ENCODE measurements at regions not wholly inside any gene's neighbourhood (a gene's known extent, or its start where the extent isn't known, plus 50 kb on each side); places are given as distances from the start of the nearest gene placed in this dataset.

- Histone ChIP-seq H3K4me2 (ENCODE audit: low read length) (no peak overlapping the region), H3K4me3 (ENCODE audit: low read depth, low read length) (no peak overlapping the region), H3K9me3 (ENCODE audit: control insufficient read depth, low read length) (no peaks in the 10 kb centered on the region), H2AFZ (no peak overlapping the region), H3K36me3 (ENCODE audit: control insufficient read depth, insufficient read depth, low read length) (no peaks in the 10 kb centered on the region), H3K27me3 (ENCODE audit: control insufficient read depth, insufficient read depth, low read length) (no peaks in the 10 kb centered on the region), H3K79me2 (no peaks in the 10 kb centered on the region), H3K27ac (no peak overlapping the region), H3K4me1 (no peaks in the 10 kb centered on the region), H3K9ac (no peak overlapping the region)
- no peak for TF ChIP-seq CTCF (IDR thresholded peaks at IDR 0.05)
These were observed 109.4 kb upstream of the TLL1 start for GRCh38 chr4:165763640-165764039.

DNA sequence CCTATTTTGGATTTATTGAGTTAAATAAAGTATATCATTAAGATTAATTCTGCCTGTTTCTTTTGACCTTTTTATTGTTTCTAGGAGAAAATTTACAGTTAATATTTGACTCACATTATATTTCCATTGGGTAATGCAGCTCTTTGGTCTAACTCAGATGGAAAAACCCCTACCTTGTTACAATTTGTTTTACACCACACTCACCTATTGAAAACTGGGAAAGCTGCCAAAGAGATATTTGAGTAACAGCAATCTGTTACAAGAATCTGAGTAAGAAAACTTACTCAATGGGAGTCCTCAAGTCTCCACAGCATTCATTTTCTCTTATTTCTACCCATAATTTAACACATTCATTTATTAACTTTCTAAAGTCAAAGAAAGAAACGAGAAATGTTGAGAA is 108.0 kb upstream of the TLL1 start:
- H3K79me2 ChIP-seq: no peaks in the 10 kb centered on the region
- no peaks in the 10 kb centered on the region for H3K36me3 ChIP-seq (ENCODE audit: control insufficient read depth, insufficient read depth, low read length)
- H3K4me3 ChIP-seq (ENCODE audit: low read depth, low read length): no peak overlapping the region
- H2AFZ ChIP-seq: no peak overlapping the region
- H3K27ac ChIP-seq: no peak overlapping the region
- no peak overlapping the region for H3K4me2 ChIP-seq (ENCODE audit: low read length)
- H3K4me1 ChIP-seq: no peaks in the 10 kb centered on the region
- H3K27me3 ChIP-seq (ENCODE audit: control insufficient read depth, insufficient read depth, low read length): no peaks in the 10 kb centered on the region
- H3K9ac ChIP-seq: no peak overlapping the region
- no peak for TF ChIP-seq CTCF (IDR thresholded peaks at IDR 0.05)
- H3K9me3 ChIP-seq (ENCODE audit: control insufficient read depth, low read length): no peaks in the 10 kb centered on the region

- no peak overlapping the region for H2AFZ ChIP-seq
- H3K27me3 ChIP-seq (ENCODE audit: control insufficient read depth, insufficient read depth, low read length): no peaks in the 10 kb centered on the region
- H3K4me3 ChIP-seq (ENCODE audit: low read depth, low read length): no peak overlapping the region
- H3K79me2 ChIP-seq: no peaks in the 10 kb centered on the region
- H3K4me2 ChIP-seq (ENCODE audit: low read length): no peak overlapping the region
- H3K27ac ChIP-seq: no peak overlapping the region
- H3K9ac ChIP-seq: no peak overlapping the region
- H3K9me3 ChIP-seq (ENCODE audit: control insufficient read depth, low read length): no peaks in the 10 kb centered on the region
- no peak for TF ChIP-seq CTCF (IDR thresholded peaks at IDR 0.05)
- H3K4me1 ChIP-seq: no peaks in the 10 kb centered on the region
- no peaks in the 10 kb centered on the region for H3K36me3 ChIP-seq (ENCODE audit: control insufficient read depth, insufficient read depth, low read length)
These were observed 107.0 kb upstream of the TLL1 start for GRCh38 chr4:165766018-165766417.

DNA sequence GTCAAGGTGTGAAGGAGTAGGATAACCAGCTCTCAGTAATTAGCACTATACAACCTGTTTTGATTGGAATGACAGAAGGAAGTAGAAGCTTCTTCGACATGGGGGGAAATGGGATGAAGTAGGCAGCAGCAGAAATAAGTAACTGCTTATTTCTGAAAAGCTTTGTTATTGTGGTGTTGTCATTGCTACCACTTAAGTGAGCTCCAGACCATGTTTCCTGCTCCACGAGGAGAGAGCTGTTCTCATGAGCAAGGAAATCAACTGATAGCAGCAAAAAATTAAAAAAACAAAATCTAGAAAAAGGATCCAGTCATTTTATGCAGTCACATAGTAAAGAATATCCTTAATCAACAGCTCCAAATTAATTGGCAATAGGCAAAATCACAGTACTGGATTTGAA is 106.1 kb upstream of the TLL1 start:
- Histone ChIP-seq H3K4me3 (ENCODE audit: low read depth, low read length) (no peak overlapping the region), H3K79me2 (no peaks in the 10 kb centered on the region), H3K36me3 (ENCODE audit: control insufficient read depth, insufficient read depth, low read length) (no peaks in the 10 kb centered on the region), H3K4me1 (no peaks in the 10 kb centered on the region), H3K9ac (no peak overlapping the region), H3K9me3 (ENCODE audit: control insufficient read depth, low read length) (no peaks in the 10 kb centered on the region), H2AFZ (no peak overlapping the region), H3K27me3 (ENCODE audit: control insufficient read depth, insufficient read depth, low read length) (no peaks in the 10 kb centered on the region), H3K4me2 (ENCODE audit: low read length) (no peak overlapping the region), H3K27ac (no peak overlapping the region)
- TF ChIP-seq CTCF (IDR thresholded peaks at IDR 0.05): no peak

- Histone ChIP-seq H3K4me1 (no peaks in the 10 kb centered on the region), H3K9me3 (ENCODE audit: control insufficient read depth, low read length) (no peaks in the 10 kb centered on the region)
- no peak for TF ChIP-seq CTCF (IDR thresholded peaks at IDR 0.05)
These were observed 105.4 kb upstream of the TLL1 start for GRCh38 chr4:165767671-165768070.

More at GRCh38 chr4:165767671-165768070, 105.4 kb upstream of the TLL1 start:
- Histone ChIP-seq H2AFZ (no peak overlapping the region), H3K4me2 (ENCODE audit: low read length) (no peak overlapping the region), H3K4me3 (ENCODE audit: low read depth, low read length) (no peak overlapping the region), H3K36me3 (ENCODE audit: control insufficient read depth, insufficient read depth, low read length) (no peaks in the 10 kb centered on the region), H3K27me3 (ENCODE audit: control insufficient read depth, insufficient read depth, low read length) (no peaks in the 10 kb centered on the region), H3K79me2 (no peaks in the 10 kb centered on the region), H3K9ac (no peak overlapping the region), H3K27ac (no peak overlapping the region)

Data from parathyroid adenoma (tissue), 2 donors.